RWPE2 (cell line): ENCODE measurements at regions not wholly inside any gene's neighbourhood (a gene's known extent, or its start where the extent isn't known, plus 50 kb on each side); places are given as distances from the start of the nearest gene placed in this dataset.

Experiments used
- ATAC-seq: fragments of 200-7000 bp; cut with Tn5 transposase; 3 replicates; pipeline ENCODE4 v1.9.1; 2021; ENCODE audit warnings: low read depth
- DNase-seq: peaks from one replicate; pipeline ENCODE4 v3.0.0-alpha.2; 2020; ENCODE audit warnings: low spot score
- H3K27ac ChIP-seq: fragments of 450-650 bp; 2 replicates; pipeline ENCODE4 v1.5.1; 2017; ENCODE audit warnings: mild to moderate bottlenecking; ENCODE audit not compliant: poor library complexity, severe bottlenecking
- H3K27me3 ChIP-seq: fragments of 250-450 bp; sonication (Bioruptor Pico); 2 replicates; pipeline ENCODE4 v1.5.1; 2021; ENCODE audit warnings: mild to moderate bottlenecking, moderate library complexity; ENCODE audit not compliant: insufficient read depth, poor library complexity, severe bottlenecking
- H3K36me3 ChIP-seq: fragments of 250-450 bp; sonication (Bioruptor Pico); 2 replicates; pipeline ENCODE4 v1.5.1; 2020; ENCODE audit warnings: low read depth, mild to moderate bottlenecking, moderate library complexity
- H3K4me1 ChIP-seq: fragments of 250-450 bp; sonication (Bioruptor Pico); 2 replicates; pipeline ENCODE4 v1.5.1; 2021; ENCODE audit warnings: mild to moderate bottlenecking, moderate library complexity; ENCODE audit not compliant: insufficient read depth, poor library complexity, severe bottlenecking
- H3K4me3 ChIP-seq: fragments of 250-450 bp; sonication (Bioruptor Pico); 2 replicates; pipeline ENCODE4 v1.5.1; 2021; ENCODE audit warnings: mild to moderate bottlenecking, moderate library complexity; ENCODE audit not compliant: severe bottlenecking
- H3K9me3 ChIP-seq: fragments of 250-450 bp; sonication (Bioruptor Pico); 2 replicates; pipeline ENCODE4 v1.5.1; 2021; ENCODE audit warnings: mild to moderate bottlenecking, moderate library complexity; ENCODE audit not compliant: severe bottlenecking
- TF ChIP-seq, protein P1 (sequence below): fragments of 450-650 bp; IDR thresholded peaks from one replicate; pipeline ENCODE4 v1.5.1; 2017; ENCODE audit warnings: mild to moderate bottlenecking, moderate library complexity; ENCODE audit not compliant: poor library complexity, severe bottlenecking

DNA sequence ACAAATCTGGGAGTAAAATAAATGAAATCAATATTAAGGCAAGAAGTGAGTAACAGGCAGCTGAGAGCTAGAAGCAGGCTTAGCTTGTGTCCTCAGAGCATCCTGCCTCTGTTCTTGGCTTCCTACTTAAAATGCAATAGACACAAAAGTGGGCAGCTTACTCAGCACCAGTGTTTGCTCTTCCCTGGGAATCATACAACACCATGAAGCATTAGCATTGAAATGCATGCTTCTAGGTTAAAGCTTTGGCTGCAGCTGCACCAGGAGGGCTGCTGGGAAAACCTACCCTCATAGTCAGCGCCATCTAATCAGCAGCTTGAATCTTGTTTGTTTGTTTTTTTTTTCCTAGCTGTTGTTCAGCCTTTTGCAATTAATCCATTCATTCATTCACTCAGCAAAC, 104.2 kb upstream of the VWC2 start:
- no peaks in the 10 kb centered on the region for H3K4me1 ChIP-seq
- ATAC-seq (no peak), DNase-seq (no peak)
- H3K27me3 ChIP-seq, result no peaks in the 10 kb centered on the region
- H3K9me3 ChIP-seq, result no peaks in the 10 kb centered on the region
- H3K27ac ChIP-seq, result no peak overlapping the region
- no peak overlapping the region for H3K4me3 ChIP-seq
- TF ChIP-seq, protein P1, sequence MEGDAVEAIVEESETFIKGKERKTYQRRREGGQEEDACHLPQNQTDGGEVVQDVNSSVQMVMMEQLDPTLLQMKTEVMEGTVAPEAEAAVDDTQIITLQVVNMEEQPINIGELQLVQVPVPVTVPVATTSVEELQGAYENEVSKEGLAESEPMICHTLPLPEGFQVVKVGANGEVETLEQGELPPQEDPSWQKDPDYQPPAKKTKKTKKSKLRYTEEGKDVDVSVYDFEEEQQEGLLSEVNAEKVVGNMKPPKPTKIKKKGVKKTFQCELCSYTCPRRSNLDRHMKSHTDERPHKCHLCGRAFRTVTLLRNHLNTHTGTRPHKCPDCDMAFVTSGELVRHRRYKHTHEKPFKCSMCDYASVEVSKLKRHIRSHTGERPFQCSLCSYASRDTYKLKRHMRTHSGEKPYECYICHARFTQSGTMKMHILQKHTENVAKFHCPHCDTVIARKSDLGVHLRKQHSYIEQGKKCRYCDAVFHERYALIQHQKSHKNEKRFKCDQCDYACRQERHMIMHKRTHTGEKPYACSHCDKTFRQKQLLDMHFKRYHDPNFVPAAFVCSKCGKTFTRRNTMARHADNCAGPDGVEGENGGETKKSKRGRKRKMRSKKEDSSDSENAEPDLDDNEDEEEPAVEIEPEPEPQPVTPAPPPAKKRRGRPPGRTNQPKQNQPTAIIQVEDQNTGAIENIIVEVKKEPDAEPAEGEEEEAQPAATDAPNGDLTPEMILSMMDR, result no peak
- no peaks in the 10 kb centered on the region for H3K36me3 ChIP-seq

DNA sequence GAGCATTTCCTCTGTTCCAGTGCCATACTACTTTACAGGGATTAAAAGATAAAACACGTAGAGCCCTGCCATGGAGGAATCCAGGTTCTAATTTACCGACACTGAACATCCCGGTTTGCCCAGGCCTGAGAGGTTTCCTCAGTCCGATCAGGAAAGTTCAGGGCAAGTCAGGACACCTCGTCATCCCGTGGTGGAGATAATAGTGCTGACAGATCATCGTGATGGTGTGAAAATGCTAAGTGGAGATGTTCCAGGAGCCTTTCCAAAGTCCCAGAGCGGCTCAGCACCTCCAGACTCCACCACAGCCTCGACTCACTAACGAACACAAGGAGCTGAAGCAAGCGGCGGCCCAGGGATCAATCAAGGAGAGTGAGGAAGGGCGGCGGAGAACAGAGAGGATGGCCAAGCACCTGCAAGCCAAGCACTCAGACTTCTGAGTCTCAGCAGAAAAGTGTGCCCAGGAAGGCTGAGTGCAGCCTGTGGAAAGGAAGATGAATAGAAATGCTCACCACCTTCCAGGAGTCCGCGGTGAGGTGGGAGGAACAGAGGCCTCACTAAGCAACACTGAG, 103.7 kb upstream of the VWC2 start:
- Histone ChIP-seq H3K4me1 (no peaks in the 10 kb centered on the region), H3K4me3 (no peak overlapping the region), H3K27ac (no peak overlapping the region), H3K9me3 (no peaks in the 10 kb centered on the region), H3K36me3 (no peaks in the 10 kb centered on the region), H3K27me3 (no peaks in the 10 kb centered on the region)
- ATAC-seq (no peak), DNase-seq (no peak)
- TF ChIP-seq, protein P1, result no peak

DNA sequence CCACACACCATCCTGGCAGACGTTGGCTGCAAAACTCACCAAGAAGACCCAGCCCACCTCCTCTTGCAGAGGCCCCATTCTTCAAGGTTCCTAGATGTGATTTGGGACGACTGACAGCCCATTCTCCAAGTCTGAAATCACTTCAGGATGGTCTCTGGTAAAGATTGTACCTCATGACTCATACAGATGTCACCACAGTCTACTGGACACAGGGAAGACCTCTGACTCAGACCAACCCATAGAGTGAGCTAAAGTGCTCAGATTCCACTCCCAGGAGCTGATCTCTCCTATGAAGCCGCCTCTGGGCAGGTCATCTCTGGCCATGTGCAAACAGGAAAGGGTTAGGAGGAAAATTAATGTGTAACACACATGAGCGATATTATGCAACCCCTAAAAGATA, 102.4 kb upstream of the VWC2 start:
- Histone ChIP-seq H3K27ac (no peak overlapping the region), H3K4me3 (no peak overlapping the region), H3K36me3 (no peaks in the 10 kb centered on the region), H3K9me3 (no peaks in the 10 kb centered on the region), H3K4me1 (no peaks in the 10 kb centered on the region), H3K27me3 (peaks cover 5% of the 10 kb centered on the region)
- ATAC-seq (no peak), DNase-seq (no peak)
- TF ChIP-seq, protein P1, result no peak

DNA sequence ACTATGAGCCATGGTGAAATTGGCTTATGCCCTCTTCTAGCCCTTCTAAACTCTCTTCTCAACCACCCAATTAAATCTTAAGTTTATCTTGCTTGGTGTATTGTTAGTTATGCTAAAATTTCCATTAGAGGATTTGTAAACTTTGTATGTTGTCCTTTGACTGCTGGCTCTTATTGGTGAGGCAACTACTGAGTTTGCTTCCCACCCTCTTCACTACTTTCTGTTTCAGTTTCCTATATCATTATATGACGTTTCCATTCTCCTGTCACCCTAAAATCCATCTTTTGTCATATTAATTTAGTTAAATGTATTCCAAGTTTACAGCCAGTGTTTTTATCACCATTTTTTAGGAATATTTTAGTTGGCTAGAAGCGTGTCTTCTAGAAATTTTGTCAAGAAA, 80.9 kb upstream of the VWC2 start:
- H3K27ac ChIP-seq, result no peak overlapping the region
- no peak for ATAC-seq
- H3K9me3 ChIP-seq, result no peaks in the 10 kb centered on the region
- H3K36me3 ChIP-seq, result no peaks in the 10 kb centered on the region
- DNase-seq, result no peak
- peaks cover 15% of the 10 kb centered on the region for H3K27me3 ChIP-seq
- no peak overlapping the region for H3K4me3 ChIP-seq
- TF ChIP-seq, protein P1, result no peak
- H3K4me1 ChIP-seq, result no peaks in the 10 kb centered on the region

DNA sequence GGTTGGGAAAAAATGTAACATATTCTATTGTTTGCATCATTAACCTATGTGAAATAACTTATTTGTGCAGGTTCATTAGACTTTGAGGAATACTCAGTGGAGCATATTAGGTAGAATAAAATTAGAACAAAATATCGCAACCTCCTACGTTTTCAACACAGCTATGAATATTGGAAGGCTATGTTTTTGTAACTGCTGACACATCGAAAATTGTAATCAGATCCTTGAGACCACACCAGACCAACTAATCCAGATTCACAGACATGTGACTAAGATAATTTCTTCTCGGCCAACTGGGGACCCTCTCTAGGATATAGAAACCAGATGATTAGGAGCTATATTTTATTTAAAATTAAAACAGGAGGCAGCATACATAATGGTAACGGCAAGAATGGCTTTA, 77.5 kb upstream of the VWC2 start:
- DNase-seq (no peak), ATAC-seq (no peak)
- H3K9me3 ChIP-seq, result no peaks in the 10 kb centered on the region
- H3K4me3 ChIP-seq, result no peak overlapping the region
- no peaks in the 10 kb centered on the region for H3K36me3 ChIP-seq
- H3K27me3 ChIP-seq, result peaks cover 15% of the 10 kb centered on the region
- no peak overlapping the region for H3K27ac ChIP-seq
- H3K4me1 ChIP-seq, result no peaks in the 10 kb centered on the region
- TF ChIP-seq, protein P1, result no peak
